HG02870 (cell line): ENCODE measurements at regions not wholly inside any gene's neighbourhood (a gene's known extent, or its start where the extent isn't known, plus 50 kb on each side); places are given as distances from the start of the nearest gene placed in this dataset.

Source experiments
- ATAC-seq: cut with Tn5 transposase; IDR thresholded peaks from one replicate; pipeline ENCODE4 v1.9.1; 2021; ENCODE audit warnings: mild to moderate bottlenecking, moderate library complexity; ENCODE audit not compliant: unreplicated experiment

- no peak for ATAC-seq
Measured at GRCh38 chr4:187940299-187940698, 55.3 kb upstream of the ZFP42 start.

GRCh38 chr4:187942968-187943367, 52.6 kb upstream of the ZFP42 start:
- no peak for ATAC-seq

- no peak for ATAC-seq
Measured at GRCh38 chr4:187944179-187944578, 51.4 kb upstream of the ZFP42 start.
